Activated B cell treated with CpG ODN at 0.5 μM for 24 hours (primary cell): ENCODE measurements at regions not wholly inside any gene's neighbourhood (a gene's known extent, or its start where the extent isn't known, plus 50 kb on each side); places are given as distances from the start of the nearest gene placed in this dataset.

ENCODE experiments used
- ATAC-seq: fragments of 200-7000 bp; cut with Tn5 transposase; one replicate; pipeline ENCODE4 v1.10.0; 2021; ENCODE audit warnings: low read depth, mild to moderate bottlenecking, moderate library complexity
- CTCF ChIA-PET: fragments of 350-600 bp; sonication (Branson Sonifier 250); formaldehyde crosslinking; loops from one replicate; lab custom pipeline; 2021; ENCODE audit warnings: antibody characterized with exemption; lab: Charles Lee
- POLR2A ChIA-PET: fragments of 350-600 bp; sonication (Branson Sonifier 250); formaldehyde crosslinking; loops from one replicate; lab custom pipeline; 2021; ENCODE audit warnings: antibody characterized with exemption; lab: Charles Lee
- DNase-seq: peaks from one replicate; pipeline ENCODE4 v3.0.0; 2022
- H3K27ac Mint-ChIP-seq: one replicate; pipeline ENCODE4 v1.8.0; 2020; ENCODE audit warnings: mixed read lengths
- H3K27me3 Mint-ChIP-seq: one replicate; pipeline ENCODE4 v1.8.0; 2021; ENCODE audit warnings: mixed read lengths
- H3K36me3 Mint-ChIP-seq: one replicate; pipeline ENCODE4 v1.8.0; 2021; ENCODE audit warnings: low read depth, mixed read lengths
- H3K4me1 Mint-ChIP-seq: one replicate; pipeline ENCODE4 v1.8.0; 2021; ENCODE audit warnings: mixed read lengths
- H3K4me3 Mint-ChIP-seq: one replicate; pipeline ENCODE4 v1.8.0; 2020; ENCODE audit warnings: mild to moderate bottlenecking, mixed read lengths
- H3K9me3 Mint-ChIP-seq: one replicate; pipeline ENCODE4 v1.8.0; 2020; ENCODE audit warnings: mixed read lengths
- intact Hi-C: fragments of 100-400 bp; cut with micrococcal nuclease; formaldehyde crosslinking; loops from one replicate; pipeline ENCODE4 v1.15.1; 2024
- TF ChIP-seq, protein P1 (sequence below): fragments of 200-600 bp; IDR thresholded peaks from one replicate; pipeline ENCODE4 v1.8.0; 2022; ENCODE audit warnings: antibody characterized with exemption, mild to moderate bottlenecking

DNA sequence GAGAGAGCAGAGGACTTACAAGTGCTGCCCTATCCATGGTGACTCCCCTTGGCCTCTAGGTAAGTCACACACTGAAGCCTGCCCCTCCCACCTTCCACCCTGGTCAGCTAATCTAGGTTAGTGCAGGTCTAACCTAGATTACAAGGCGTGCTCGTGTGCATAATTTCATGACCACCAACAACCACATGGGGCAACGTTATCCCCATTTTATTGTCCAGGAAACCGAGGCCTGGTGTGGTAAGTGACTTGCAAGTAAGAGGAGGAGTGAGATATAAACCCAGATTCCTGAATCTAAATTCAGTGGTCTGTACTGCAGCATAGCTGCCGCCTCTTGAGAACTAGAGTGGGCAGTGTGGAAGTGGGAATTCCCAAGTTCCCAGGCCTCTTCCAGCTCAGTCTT is 171.1 kb downstream of the DAD1 start:
- no peak for DNase-seq
- Mint-ChIP-seq H3K4me1 (peaks cover 31% of the 10 kb centered on the region), H3K4me3 (no peak overlapping the region), H3K36me3 (no peaks in the 10 kb centered on the region), H3K27me3 (no peaks in the 10 kb centered on the region), H3K9me3 (no peaks in the 10 kb centered on the region), H3K27ac (no peak overlapping the region)
- ChIA-PET POLR2A (interaction anchor here (0.6 to 1.0 kb wide), 4 partner anchors 31 to 455 kb away, joined by 3 to 5 read pairs (median 3); no protein-coding TSS in a partner anchor), CTCF (no interaction called here)
- TF ChIP-seq, protein P1, sequence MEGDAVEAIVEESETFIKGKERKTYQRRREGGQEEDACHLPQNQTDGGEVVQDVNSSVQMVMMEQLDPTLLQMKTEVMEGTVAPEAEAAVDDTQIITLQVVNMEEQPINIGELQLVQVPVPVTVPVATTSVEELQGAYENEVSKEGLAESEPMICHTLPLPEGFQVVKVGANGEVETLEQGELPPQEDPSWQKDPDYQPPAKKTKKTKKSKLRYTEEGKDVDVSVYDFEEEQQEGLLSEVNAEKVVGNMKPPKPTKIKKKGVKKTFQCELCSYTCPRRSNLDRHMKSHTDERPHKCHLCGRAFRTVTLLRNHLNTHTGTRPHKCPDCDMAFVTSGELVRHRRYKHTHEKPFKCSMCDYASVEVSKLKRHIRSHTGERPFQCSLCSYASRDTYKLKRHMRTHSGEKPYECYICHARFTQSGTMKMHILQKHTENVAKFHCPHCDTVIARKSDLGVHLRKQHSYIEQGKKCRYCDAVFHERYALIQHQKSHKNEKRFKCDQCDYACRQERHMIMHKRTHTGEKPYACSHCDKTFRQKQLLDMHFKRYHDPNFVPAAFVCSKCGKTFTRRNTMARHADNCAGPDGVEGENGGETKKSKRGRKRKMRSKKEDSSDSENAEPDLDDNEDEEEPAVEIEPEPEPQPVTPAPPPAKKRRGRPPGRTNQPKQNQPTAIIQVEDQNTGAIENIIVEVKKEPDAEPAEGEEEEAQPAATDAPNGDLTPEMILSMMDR, result no peak
- no peak for ATAC-seq
- intact Hi-C loops, result loop anchor here (2.0 kb wide), 2 partner anchors 15 kb away; no protein-coding TSS in a partner anchor

DNA sequence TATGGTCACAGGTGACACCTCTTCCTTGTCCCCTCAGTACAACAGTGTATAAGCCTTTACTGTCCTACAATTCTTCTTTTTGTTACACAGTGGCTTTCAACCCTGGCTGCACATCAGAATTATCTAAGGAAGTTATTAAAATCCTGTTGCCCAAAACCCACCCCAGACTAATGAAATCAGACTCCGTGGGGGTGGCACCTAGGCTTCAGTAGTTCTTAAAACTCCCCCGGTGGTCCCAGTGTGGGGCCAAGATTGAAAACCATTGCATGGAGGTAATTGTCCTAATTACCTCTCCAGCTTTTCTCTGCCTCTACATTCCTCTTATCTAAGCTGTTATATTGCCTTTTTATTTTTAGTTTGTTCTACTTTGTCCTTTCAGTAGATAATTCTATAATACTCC is 172.8 kb downstream of the DAD1 start:
- TF ChIP-seq, protein P1, result no peak
- Mint-ChIP-seq H3K9me3 (no peaks in the 10 kb centered on the region), H3K27ac (no peak overlapping the region), H3K4me3 (no peak overlapping the region), H3K36me3 (no peaks in the 10 kb centered on the region), H3K4me1 (peaks cover 18% of the 10 kb centered on the region), H3K27me3 (no peaks in the 10 kb centered on the region)
- no peak for ATAC-seq
- intact Hi-C loops, result loop anchor here (2.0 kb wide), 2 partner anchors 13 to 17 kb away; no protein-coding TSS in a partner anchor
- DNase-seq, result no peak
- POLR2A ChIA-PET, result interaction anchor here (0.6 kb wide), 1 partner anchor 662 kb away, joined by 3 read pairs; no protein-coding TSS in a partner anchor
- CTCF ChIA-PET, result no interaction called here

GRCh38 chr14:22415605-22415959 is 173.4 kb downstream of the DAD1 start:
- H3K27ac Mint-ChIP-seq, result no peak overlapping the region
- CTCF ChIA-PET, result no interaction called here

GRCh38 chr14:22414876-22415604 is 174.0 kb downstream of the DAD1 start:
- CTCF ChIA-PET, result interaction anchor here (1.2 to 1.6 kb wide), 2 partner anchors 9 to 50 kb away, joined by 4 to 5 read pairs; no protein-coding TSS in a partner anchor
- Mint-ChIP-seq H3K4me1 (peaks cover 16% of the 10 kb centered on the region), H3K27ac (no peak overlapping the region), H3K9me3 (no peaks in the 10 kb centered on the region), H3K36me3 (no peaks in the 10 kb centered on the region), H3K27me3 (no peaks in the 10 kb centered on the region), H3K4me3 (no peak overlapping the region)
- no peak for ATAC-seq
- DNase-seq, result no peak
- TF ChIP-seq, protein P1, result no peak
- POLR2A ChIA-PET, result interaction anchor here (0.6 to 1.1 kb wide), 2 partner anchors 12 to 500 kb away, joined by 3 to 4 read pairs; no protein-coding TSS in a partner anchor
- intact Hi-C loops, result no loop called here

More at GRCh38 chr14:22415605-22415959, 173.4 kb downstream of the DAD1 start:
- H3K27me3 Mint-ChIP-seq, result no peaks in the 10 kb centered on the region
- H3K4me3 Mint-ChIP-seq, result no peak overlapping the region
- POLR2A ChIA-PET, result no interaction called here
- intact Hi-C loops, result no loop called here
- H3K4me1 Mint-ChIP-seq, result peaks cover 16% of the 10 kb centered on the region
- H3K36me3 Mint-ChIP-seq, result no peaks in the 10 kb centered on the region
- H3K9me3 Mint-ChIP-seq, result no peaks in the 10 kb centered on the region
- no peak for ATAC-seq
- no peak for DNase-seq
- TF ChIP-seq, protein P1, result no peak

DNA sequence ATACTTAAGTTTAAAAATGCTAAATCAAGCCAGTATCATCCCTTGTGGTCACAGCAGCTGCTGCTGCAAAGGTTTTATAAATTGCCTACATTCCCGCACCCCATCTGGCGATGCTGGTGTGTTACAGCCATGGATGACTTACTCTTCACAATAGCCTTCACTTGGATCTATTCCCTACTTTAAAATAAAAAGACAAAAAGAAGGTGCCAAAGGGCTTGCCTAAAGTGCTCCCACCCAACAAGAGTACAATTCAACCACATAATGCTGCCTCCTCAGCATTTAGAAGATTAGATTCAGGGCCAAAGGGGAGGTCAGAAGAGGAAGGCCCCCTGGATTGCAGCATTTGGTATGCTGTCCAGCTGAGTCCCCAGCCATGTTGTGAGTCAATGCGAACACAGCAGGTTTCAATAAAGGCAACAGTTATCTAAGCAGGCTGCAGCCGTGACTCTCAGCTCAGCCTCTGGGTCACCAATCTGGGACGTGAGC is 176.1 kb downstream of the DAD1 start:
- CTCF ChIA-PET, result interaction anchor here (1.6 to 1.9 kb wide), 2 partner anchors 22 to 52 kb away, joined by 4 to 5 read pairs; no protein-coding TSS in a partner anchor
- intact Hi-C loops, result no loop called here
- H3K27ac Mint-ChIP-seq, result no peak overlapping the region

More for the DNA sequence above, 176.1 kb downstream of the DAD1 start:
- no peaks in the 10 kb centered on the region for H3K27me3 Mint-ChIP-seq
- TF ChIP-seq, protein P1, result no peak
- POLR2A ChIA-PET, result interaction anchor here (0.7 kb wide), 1 partner anchor 9 kb away, joined by 3 read pairs; no protein-coding TSS in a partner anchor
- H3K4me1 Mint-ChIP-seq, result peaks cover 2% of the 10 kb centered on the region
- ATAC-seq (no peak), DNase-seq (no peak)
- no peak overlapping the region for H3K4me3 Mint-ChIP-seq
- no peaks in the 10 kb centered on the region for H3K36me3 Mint-ChIP-seq
- no peaks in the 10 kb centered on the region for H3K9me3 Mint-ChIP-seq
